ENCODE measurements at regions not wholly inside any gene's neighbourhood (a gene's known extent, or its start where the extent isn't known, plus 50 kb on each side); places are given as distances from the start of the nearest gene placed in this dataset.

GRCh38 chr11:31873124-31873523, 62.0 kb upstream of the PAX6 start:
- TF ChIP-seq CTCF (IDR thresholded peaks at IDR 0.05; ENCODE audit: low read depth, low read length) (no peak), EZH2phosphoT487 (IDR thresholded peaks at IDR 0.05; ENCODE audit: low read depth) (no peak)
- Histone ChIP-seq H3K9me3 (ENCODE audit: insufficient read depth, low read length) (no peaks in the 10 kb centered on the region), H3K27ac (ENCODE audit: low read length) (no peak overlapping the region), H4K20me1 (ENCODE audit: insufficient read depth, low read length) (no peaks in the 10 kb centered on the region), H3K4me1 (ENCODE audit: low read length) (no peaks in the 10 kb centered on the region), H2AFZ (ENCODE audit: low read depth, low read length) (no peak overlapping the region), H3K27me3 (ENCODE audit: low read depth, low read length) (peaks cover 3% of the 10 kb centered on the region; the same call in 1 of the 2 replicates), H3K36me3 (replicated peaks; ENCODE audit: low read depth, low read length) (no peaks in the 10 kb centered on the region), H3K9ac (ENCODE audit: low read length) (no peak overlapping the region), H3K4me2 (ENCODE audit: low read length) (no peak overlapping the region), H3K79me2 (ENCODE audit: low read length) (no peaks in the 10 kb centered on the region), H3K4me3 (ENCODE audit: low read length) (no peak overlapping the region)

GRCh38 chr11:31872076-31872443, 60.9 kb upstream of the PAX6 start:
- TF ChIP-seq EZH2phosphoT487 (IDR thresholded peaks at IDR 0.05; ENCODE audit: low read depth): no peak
- TF ChIP-seq CTCF (IDR thresholded peaks at IDR 0.05; ENCODE audit: low read depth, low read length): no peak
- peaks cover 3% of the 10 kb centered on the region; the same call in 1 of the 2 replicates for H3K27me3 ChIP-seq (ENCODE audit: low read depth, low read length)
- H3K4me2 ChIP-seq (ENCODE audit: low read length): no peak overlapping the region
- H3K4me3 ChIP-seq (ENCODE audit: low read length): no peak overlapping the region
- H2AFZ ChIP-seq (ENCODE audit: low read depth, low read length): peak overlapping the region; percentile 41; the same call in 1 of the 2 replicates
- no peaks in the 10 kb centered on the region for H3K9me3 ChIP-seq (ENCODE audit: insufficient read depth, low read length)
- no peaks in the 10 kb centered on the region for H4K20me1 ChIP-seq (ENCODE audit: insufficient read depth, low read length)
- H3K36me3 ChIP-seq (replicated peaks; ENCODE audit: low read depth, low read length): no peaks in the 10 kb centered on the region
- H3K9ac ChIP-seq (ENCODE audit: low read length): no peak overlapping the region
- no peak overlapping the region for H3K27ac ChIP-seq (ENCODE audit: low read length)
- no peaks in the 10 kb centered on the region for H3K79me2 ChIP-seq (ENCODE audit: low read length)
- no peaks in the 10 kb centered on the region for H3K4me1 ChIP-seq (ENCODE audit: low read length)

GRCh38 chr11:31871310-31872075, 60.4 kb upstream of the PAX6 start:
- no peak overlapping the region for H3K4me3 ChIP-seq (ENCODE audit: low read length)
- no peak overlapping the region for H3K9ac ChIP-seq (ENCODE audit: low read length)
- H3K36me3 ChIP-seq (replicated peaks; ENCODE audit: low read depth, low read length): no peaks in the 10 kb centered on the region
- no peak for TF ChIP-seq EZH2phosphoT487 (IDR thresholded peaks at IDR 0.05; ENCODE audit: low read depth)
- TF ChIP-seq CTCF (IDR thresholded peaks at IDR 0.05; ENCODE audit: low read depth, low read length): no peak
- H4K20me1 ChIP-seq (ENCODE audit: insufficient read depth, low read length): no peaks in the 10 kb centered on the region
- no peaks in the 10 kb centered on the region for H3K4me1 ChIP-seq (ENCODE audit: low read length)
- H3K27me3 ChIP-seq (ENCODE audit: low read depth, low read length): peaks cover 3% of the 10 kb centered on the region; the same call in 1 of the 2 replicates
- peak overlapping the region; percentile 41 for H2AFZ ChIP-seq (ENCODE audit: low read depth, low read length)
- H3K4me2 ChIP-seq (ENCODE audit: low read length): no peak overlapping the region
- no peak overlapping the region for H3K27ac ChIP-seq (ENCODE audit: low read length)
- no peaks in the 10 kb centered on the region for H3K79me2 ChIP-seq (ENCODE audit: low read length)
- no peaks in the 10 kb centered on the region for H3K9me3 ChIP-seq (ENCODE audit: insufficient read depth, low read length)

GRCh38 chr11:31870609-31871309, 59.6 kb upstream of the PAX6 start:
- H4K20me1 ChIP-seq (ENCODE audit: insufficient read depth, low read length): no peaks in the 10 kb centered on the region
- H3K9me3 ChIP-seq (ENCODE audit: insufficient read depth, low read length): no peaks in the 10 kb centered on the region
- H3K27ac ChIP-seq (ENCODE audit: low read length): no peak overlapping the region
- H3K4me1 ChIP-seq (ENCODE audit: low read length): no peaks in the 10 kb centered on the region
- H3K4me3 ChIP-seq (ENCODE audit: low read length): no peak overlapping the region
- H3K27me3 ChIP-seq (ENCODE audit: low read depth, low read length): peaks cover 3% of the 10 kb centered on the region; the same call in 1 of the 2 replicates
- no peaks in the 10 kb centered on the region for H3K79me2 ChIP-seq (ENCODE audit: low read length)
- H3K4me2 ChIP-seq (ENCODE audit: low read length): peak overlapping the region; percentile 25; the same call in 1 of the 2 replicates
- no peak overlapping the region for H3K9ac ChIP-seq (ENCODE audit: low read length)
- TF ChIP-seq CTCF (IDR thresholded peaks at IDR 0.05; ENCODE audit: low read depth, low read length): peak; percentile 66
- TF ChIP-seq EZH2phosphoT487 (IDR thresholded peaks at IDR 0.05; ENCODE audit: low read depth): no peak
- peak overlapping the region; percentile 41; the same call in 1 of the 2 replicates for H2AFZ ChIP-seq (ENCODE audit: low read depth, low read length)
- no peaks in the 10 kb centered on the region for H3K36me3 ChIP-seq (replicated peaks; ENCODE audit: low read depth, low read length)
